GM21529 (cell line): ENCODE measurements at regions not wholly inside any gene's neighbourhood (a gene's known extent, or its start where the extent isn't known, plus 50 kb on each side); places are given as distances from the start of the nearest gene placed in this dataset.

Source experiments
- ATAC-seq: cut with Tn5 transposase; IDR thresholded peaks from one replicate; pipeline ENCODE4 v1.9.1; 2021; ENCODE audit not compliant: unreplicated experiment

DNA sequence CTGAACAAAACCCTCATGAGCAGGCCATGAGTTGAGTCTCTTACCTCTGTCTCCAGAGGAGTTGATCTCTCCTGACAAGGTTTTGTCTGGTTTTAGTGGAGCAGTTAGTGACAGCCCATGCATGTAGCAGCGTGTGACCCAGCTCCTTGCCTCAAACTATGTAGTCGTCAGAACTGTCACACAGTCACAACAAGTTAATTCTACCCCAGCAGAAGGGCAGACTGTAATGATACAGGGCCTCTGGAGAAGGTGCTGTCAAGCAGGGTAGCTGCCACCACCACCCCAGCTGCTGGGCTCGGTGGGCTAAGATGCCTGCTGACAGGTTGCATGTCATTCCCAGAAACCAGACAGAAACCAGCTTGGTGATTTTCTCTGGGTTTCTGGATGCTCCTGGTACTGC lies 194.5 kb downstream of the PSAT1 start:
- ATAC-seq: no peak

DNA sequence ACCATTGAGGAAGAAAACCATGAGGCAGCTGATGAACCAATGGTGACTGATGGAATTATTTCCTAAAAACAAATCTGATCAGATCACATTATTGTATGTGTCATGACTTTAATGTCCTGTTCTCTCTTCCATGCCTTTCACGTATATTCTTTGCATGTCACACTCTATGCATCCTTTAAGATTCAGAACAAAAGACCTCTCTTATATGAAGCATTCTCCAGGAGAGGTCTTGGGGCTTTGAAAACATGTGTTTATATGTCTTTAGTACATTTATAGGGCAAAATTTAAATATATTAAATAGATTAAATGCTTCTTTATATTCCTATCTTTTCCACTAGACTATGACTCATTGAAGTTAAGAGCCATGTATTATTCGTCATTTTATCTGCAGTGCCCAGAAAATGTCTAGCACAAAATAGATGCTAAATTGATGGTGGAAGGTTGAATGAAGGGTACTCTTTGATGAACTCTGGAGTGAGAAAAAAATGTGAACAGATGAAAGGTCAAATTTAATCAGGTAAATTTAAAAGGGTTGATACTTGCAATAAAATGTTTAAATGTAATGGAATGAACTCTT lies 196.3 kb downstream of the PSAT1 start:
- no peak for ATAC-seq

DNA sequence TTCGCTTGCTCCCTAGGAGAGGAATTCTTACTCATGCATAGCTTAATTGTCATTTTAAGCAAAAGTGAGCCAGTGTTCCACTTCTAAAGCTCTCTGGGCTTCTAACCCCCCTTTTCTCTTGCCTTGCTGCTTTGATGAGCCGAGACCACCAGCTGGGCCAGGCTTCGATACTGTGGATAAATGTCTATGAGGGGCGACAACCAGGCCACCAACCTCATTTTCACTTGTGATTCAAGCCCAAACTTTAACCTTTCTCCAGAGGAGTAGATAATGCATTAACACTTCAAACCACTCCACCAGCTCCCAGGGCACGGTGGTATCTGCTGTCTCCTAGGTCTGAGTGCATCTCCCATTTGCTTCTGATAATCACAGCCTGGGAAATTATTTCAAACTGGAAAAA lies 205.6 kb downstream of the PSAT1 start:
- ATAC-seq: no peak

DNA sequence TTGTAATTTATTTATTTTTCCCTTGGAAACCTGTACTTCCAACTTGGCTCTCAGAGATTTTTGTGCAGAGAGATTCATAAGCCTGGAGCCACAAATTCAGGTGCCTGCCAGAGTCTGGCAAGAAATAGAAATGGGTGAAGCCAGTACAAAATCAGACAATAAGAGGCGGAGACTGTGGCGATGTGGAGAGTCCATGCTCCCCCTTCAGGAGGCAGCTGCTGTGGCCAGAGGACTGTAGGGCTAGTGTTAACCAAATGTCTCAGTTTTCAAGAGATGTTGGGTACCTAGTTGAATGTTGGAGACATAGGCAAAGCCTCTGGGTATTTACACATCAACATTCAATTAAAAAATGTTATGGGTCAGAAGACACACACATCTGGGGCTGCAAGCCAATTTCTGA lies 208.6 kb downstream of the PSAT1 start:
- no peak for ATAC-seq

DNA sequence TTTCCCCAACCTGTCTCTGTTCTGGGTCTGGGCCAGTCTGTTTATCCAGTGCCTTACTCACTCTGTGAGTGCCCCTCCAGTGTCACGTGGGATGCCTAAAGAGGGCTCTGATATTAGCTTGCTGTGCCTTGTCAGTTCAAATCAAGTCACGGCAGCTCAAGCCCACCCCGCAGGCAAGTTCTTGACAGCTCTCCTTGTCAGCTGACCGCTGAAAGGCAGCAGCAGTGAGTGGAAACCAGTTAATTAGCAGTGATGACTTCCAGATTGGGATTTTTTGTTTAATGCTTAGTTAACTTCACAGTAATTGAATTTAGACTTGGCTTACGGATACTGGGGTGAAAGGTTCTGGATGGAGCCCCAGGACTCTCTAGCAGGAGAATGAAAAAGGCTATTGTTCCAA lies 210.1 kb downstream of the PSAT1 start:
- no peak for ATAC-seq

DNA sequence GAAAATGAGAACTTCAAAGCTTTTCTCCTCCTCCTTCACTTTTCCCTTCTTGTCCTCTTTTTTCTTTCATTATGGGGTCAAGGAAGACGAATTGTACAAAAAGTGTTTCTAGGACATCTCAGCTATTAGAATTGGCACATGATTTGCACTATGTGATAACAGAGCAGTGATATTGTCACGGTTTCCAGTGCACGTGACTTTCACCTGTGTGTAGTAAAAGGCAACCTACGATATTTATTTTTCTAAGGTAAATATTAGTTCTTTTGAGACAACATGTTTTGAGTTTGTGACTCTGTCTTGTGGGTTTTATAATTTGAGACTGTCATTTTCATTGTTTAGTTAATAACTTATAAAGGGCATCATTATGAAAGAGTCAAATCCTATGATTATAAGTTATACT lies 213.1 kb downstream of the PSAT1 start:
- ATAC-seq: no peak

DNA sequence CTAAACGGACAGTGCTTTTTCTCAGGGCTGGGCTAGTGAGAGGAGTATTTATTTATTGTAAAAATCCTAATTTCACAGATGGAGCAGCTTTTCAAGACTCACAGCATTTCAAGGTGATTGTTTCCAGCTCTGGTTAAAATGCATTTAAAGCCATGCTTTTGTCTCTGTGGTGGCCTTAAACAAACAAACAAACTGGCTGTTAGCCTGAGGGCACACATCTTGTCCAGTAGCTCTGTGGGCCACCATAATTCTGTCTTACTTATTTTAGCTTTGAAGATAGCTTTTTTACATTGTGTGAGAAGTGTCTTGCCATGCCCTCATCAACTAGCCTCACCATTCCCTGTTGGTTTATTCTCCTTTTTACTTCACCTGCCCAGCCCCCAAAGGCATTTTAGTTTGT lies 218.2 kb downstream of the PSAT1 start:
- ATAC-seq: no peak

DNA sequence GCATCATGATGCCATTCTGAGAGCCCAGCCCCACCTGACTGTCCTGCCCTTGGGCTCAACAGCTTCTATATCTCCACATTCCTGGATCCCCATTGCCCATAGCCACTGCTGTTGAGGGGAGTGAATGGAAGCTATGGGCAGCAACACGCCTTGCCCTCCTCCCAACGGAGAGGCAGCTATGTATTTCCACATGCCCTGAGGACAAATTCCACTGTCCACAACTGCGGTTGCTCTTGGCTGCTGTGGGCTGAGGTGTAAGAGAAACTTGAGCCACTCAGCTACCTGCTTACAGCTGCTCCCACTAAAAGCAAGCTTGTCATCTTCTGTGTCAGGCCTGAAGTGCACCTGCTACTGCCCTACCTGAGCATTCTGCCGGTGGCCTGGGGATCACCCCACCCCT lies 222.9 kb downstream of the PSAT1 start:
- ATAC-seq: no peak

DNA sequence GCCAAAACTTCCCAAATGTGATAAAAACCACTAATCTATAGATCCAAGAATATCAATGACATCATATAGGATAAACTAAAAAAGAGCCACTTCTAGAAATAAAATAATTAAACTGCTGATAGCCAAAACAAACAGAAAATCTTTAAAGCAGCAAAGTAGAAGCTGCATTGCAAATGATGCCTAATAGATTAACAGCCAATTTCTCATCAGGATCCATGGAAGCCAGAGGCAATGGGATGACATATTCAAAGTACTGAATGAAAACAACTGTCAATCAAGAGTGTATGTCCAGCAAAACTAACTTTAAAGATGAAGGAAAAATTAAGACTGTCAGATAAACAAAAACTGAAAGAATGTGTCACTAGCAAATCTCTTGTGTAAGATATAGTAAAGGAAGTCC lies 224.8 kb downstream of the PSAT1 start:
- ATAC-seq: no peak

DNA sequence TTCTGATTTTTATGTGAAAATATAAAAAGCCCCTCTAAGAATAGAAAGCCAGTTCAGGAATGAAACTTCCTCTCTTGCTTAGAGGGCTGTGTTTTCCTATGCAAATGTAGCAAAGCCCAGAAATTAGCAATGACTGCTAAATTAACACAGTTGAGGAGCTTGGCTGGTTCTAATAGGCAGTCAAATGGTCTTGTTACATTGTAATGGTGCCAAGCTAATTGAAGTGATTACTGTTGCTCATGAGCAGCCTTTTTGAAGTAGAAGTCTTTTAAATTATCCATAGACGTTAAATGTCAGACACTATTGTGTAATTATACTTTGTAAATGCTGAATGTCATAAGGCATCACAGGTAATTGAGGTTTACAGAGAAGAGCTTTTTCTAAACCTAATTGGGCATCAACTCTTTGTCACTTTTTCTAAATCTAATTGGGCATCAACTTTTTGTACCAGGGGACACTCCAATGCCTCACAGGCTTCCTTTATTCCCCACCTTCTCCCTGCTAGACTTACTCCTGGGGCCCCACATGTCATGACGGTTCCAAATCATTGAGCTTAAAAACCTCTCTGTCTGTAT lies 229.1 kb downstream of the PSAT1 start:
- no peak for ATAC-seq

DNA sequence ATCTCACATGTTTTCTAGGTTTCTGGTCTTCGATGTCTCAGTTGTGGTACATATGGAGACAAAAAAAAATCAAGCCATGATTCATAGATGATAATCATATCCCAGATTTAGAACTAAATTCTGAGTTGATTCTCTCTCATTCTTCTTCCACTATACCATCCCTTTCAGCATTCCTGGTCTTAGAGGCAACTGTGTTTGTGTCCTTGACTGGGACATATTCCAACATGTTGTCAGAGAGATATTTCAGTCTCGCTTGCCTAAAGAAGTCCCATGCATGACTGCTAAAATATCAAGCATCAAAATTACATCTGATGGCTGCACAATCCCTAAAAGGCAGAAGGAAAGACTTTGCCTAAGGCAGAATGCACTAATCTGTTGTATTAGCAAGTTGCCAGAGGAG lies 236.6 kb downstream of the PSAT1 start:
- no peak for ATAC-seq

DNA sequence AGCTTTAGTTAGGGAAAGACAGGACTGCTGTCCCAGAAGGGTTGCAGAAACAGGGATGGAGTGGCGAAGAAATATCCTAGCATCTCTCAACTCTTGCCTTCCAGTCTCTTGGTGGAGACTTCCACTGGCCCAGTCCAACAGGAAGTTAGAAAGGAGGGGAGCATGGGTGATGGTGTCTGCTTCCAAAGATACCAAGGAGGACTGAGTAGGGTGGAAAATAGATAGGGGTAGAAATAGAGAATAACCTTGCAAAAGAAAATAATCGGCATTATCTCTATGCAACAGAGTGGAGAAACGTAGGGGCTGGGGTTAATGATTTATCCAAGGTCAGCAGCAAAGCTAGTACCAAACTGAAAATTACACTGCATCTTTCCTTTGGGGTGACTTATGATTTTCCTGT lies 242.3 kb downstream of the PSAT1 start:
- no peak for ATAC-seq

DNA sequence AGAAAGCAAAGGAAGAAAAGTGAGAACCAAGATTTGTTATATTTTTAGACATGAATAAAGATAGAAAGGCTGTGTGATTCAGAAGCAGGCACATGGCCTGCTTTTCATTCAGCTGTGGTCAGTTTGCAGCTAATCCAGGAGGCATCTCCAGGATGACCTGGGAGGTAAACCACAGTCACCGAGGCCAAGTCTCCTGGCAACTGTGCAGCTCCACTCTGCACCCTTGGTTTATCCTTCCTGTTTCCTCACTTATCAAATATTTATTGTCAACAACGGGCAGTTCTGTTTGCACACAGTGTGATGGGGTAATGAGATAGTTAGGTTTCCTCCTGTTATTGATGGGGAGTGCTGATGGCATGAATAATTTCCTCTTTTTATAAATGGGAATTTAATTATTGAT lies 243.0 kb downstream of the PSAT1 start:
- ATAC-seq: no peak

DNA sequence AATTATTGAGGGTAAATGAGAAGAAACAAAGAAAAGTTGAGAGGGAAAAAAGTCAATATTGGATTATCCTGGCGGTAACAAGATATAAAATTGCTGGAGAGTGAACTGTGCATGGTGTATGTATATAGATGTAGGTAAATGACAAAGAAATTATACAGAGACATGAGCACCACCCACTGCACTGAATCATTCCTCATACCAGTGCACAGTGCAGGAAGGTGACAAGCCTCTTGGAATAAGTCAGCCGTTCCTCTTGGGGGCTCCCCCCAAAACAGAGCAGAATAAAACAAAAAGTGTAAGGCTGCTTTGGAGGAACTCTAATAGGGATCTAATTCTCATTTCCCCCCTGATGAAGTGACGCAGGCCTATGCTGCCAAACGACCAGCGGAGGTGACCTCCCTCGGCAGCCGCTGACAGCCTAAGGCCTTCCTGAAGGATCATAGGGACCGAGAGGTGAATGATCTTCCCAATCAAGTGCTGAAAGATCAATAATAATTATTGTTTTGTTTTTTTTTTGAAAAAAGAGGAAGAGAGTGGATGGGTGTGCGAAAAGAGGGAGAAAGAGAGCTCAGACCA lies 245.0 kb downstream of the PSAT1 start:
- no peak for ATAC-seq

DNA sequence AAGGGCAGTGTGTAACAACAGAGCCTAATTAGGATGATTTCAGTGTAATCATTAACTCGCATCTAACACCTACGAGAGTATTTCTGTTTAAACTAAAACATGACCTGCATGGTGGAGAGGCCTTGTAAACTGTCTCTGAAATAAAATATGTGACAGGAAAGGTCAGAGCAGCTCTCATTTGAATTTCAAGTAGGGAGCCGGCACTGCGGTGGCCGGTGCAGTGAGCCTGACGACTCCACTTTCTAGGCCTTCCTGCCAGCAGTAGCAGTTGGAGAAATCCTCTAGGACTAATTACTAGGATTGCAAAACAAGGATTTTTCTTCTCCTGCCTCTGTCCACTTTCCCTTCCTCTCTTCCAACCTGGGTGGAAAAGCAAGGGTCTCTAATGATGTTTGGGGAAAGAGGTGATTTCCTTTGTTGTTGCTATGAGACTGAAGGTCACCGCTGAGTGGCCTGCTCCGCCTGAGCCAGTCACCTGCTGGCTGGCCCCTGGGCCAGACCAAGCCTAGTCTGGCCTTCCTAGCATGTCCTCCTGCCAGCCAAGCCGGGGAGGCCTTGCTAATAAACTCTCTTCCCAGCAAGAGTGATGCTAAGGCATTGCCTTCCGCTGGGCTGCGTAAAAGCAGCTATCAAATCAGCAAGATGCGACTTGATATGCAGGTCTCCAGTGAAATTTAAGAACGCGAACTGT lies 245.7 kb downstream of the PSAT1 start:
- ATAC-seq: no peak

DNA sequence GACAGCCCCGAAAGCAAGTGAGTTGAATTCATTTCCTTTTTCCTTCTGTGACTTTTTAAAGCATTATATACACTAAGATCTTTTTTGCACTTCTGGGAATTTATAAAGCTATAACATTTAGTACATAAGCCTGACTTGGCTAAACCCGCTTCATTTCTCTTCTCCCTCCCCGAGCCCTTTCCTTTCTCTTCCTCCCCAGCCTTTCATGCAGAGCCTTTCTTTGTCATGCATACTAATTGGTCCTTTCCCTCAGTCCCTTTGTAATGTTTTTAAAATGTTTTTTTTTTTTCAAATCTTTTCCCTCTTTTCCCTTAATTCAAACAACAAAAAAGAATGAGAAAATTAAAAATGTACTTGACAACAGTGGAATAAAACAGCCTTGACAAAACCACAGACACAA lies 246.4 kb downstream of the PSAT1 start:
- ATAC-seq: no peak

DNA sequence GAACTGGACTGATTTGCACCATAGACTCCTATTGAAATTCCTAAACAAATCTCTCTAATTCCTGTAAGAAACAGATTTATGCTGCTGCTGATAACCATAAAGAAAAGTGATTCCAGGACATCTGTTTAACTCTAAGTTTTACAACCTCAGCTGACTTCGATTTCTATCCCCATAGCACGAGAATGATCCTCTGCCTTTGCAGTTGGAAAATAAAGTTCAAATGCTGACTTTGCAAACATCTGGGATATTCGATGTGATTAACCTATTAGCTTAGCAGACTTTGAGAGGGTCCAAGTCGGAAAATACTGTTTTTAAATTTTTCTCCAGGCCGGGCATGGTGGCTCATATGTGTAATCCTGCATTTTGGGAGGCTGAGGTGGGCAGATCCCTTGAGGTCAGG lies 247.3 kb downstream of the PSAT1 start:
- no peak for ATAC-seq

DNA sequence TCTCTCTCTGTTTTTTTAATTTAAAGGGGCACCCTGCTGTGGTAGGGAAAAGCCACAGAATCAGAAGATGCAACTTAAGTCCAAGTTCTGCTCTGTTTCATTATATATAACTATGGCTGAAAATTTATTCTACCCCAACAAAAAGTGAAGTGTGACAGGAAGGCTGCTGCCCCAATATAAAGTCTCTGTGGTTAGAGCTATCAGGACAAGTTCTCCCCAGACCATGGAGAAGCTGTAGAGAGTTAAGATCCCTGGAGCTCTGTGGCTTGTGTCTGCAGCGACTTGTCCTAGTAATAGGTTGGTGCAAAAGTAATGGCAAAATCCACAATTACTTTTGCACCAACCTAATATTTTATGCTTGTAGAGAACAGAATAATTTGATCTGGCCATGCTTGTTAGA lies 250.9 kb downstream of the PSAT1 start:
- no peak for ATAC-seq

DNA sequence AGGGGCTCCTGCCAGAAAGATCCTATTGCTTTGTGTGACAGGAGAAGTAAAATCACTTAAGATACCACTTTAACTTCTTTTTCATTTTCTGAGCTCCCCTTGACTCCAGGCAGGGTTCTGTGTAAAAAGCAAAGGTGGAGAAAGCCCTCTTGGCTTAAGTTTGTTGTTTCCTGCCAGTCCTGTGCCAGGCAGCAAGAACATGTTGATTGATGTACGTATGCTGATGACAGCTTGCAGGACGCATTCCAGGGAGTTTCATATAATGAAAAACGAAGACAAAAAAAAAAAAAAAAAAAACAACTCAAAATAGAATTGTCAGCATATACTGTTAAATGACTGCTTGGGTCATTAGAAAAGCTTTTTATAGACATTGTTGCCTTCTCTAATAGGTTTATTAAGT lies 251.7 kb downstream of the PSAT1 start:
- ATAC-seq: no peak

DNA sequence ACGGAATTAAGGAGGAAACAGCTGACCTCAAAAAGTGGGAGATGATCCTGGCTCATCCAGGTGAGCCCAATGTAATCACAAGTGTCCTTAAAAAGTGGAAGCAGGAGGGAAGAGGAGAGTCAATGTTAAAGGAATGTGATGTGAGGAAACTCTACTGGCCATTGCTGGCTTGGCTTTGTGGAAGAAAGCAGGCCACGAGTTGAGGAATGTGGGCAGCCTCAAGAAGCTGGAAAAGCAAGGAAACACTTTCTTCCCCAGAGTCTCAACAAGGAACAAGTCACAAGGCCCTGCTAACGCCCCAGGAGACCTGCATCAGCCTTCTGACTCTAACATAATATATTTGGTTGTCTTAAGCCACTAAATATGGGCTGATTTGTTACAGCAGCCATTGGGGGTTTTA lies 252.8 kb downstream of the PSAT1 start:
- ATAC-seq: no peak

DNA sequence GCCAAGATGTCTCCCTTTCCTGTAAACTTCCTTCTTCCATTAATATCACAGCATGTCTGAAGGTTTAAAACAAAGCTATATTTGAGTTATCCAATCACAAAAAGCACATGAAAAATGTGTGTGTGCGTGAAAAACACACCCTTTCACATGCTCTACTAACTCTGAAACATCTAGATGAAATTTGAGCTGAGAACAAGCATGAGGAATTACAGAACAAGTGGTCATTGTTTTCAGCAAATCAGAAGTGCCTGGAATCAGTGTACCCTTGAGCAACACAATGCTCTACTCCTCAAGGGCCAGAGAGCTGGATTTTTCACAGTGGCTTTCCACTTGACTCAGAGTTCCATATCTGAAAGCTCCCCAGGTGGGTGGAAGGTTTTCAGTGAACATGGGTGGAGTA lies 255.9 kb downstream of the PSAT1 start:
- no peak for ATAC-seq

DNA sequence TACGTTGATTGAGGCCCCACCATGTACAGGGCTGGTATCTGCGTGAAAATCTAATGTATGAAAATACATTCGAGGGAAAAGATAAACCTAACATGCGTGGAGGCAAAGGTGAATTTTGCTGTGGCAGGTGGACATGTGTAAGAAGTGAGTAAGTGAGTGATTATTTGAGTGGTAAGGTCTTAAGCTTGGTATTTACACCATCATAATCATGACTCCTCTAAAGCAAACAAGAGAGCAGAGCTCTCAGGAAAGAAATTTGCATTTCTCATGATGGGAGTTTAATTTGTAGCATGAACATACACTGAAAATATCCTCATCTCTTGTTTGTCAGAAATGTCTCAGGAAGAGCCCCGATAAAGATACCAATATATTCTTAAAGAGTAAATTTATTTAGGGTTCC lies 260.6 kb downstream of the PSAT1 start:
- no peak for ATAC-seq

DNA sequence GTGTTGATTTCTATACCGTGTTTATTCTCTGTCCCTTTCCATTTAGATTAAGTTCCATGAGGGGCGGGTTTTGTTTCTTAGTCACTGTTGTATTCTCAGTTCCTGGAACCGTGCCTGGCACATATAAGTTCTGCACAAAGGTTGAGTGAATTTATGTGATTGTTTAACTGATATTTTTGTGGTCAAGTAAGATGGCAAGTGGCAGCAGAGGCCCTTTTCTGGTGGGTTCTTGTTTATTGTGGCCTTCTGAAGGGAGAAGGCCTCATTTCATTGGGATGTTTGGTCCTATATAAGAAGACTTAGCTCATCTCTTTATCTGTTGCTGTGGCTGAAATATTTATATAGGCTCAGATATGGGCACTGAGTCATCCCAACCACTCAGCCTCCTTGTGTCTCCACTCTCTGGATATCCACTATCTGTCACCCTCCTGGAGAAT lies 262.5 kb downstream of the PSAT1 start:
- ATAC-seq: no peak
